WI38 (cell line): ENCODE measurements at regions not wholly inside any gene's neighbourhood (a gene's known extent, or its start where the extent isn't known, plus 50 kb on each side); places are given as distances from the start of the nearest gene placed in this dataset.
"Not testable (repeated sequence)": the region's sequence is repeated elsewhere in the genome, so short reads cannot be mapped to it uniquely, and the experiment has no call there.

Experiments used
- H3K4me3 ChIP-seq: 2 replicates; pipeline ENCODE4 v1.5.1; 2011; ENCODE audit warnings: low read depth, mild to moderate bottlenecking, control low read depth, low read length
- CTCF ChIP-seq: IDR thresholded peaks from 2 replicates; pipeline ENCODE4 v1.5.1; 2012; ENCODE audit warnings: low read depth, mild to moderate bottlenecking, control low read depth, low read length

GRCh38 chr6:141956046-141956761 lies 176.5 kb upstream of the GJE1 start:
- no peak for TF ChIP-seq CTCF
- H3K4me3 ChIP-seq, result no peak overlapping the region

GRCh38 chr6:141953072-141953471 lies 179.7 kb upstream of the GJE1 start:
- no peak overlapping the region for H3K4me3 ChIP-seq
- no peak for TF ChIP-seq CTCF

- no peak overlapping the region for H3K4me3 ChIP-seq
- TF ChIP-seq CTCF, result no peak
These were observed 186.2 kb upstream of the GJE1 start for GRCh38 chr6:141946502-141946901.

- TF ChIP-seq CTCF, result no peak
- no peak overlapping the region for H3K4me3 ChIP-seq
These were observed 194.1 kb upstream of the GJE1 start for GRCh38 chr6:141938664-141939063.

GRCh38 chr6:141932685-141933084 lies 200.0 kb upstream of the GJE1 start:
- no peak for TF ChIP-seq CTCF
- H3K4me3 ChIP-seq, result no peak overlapping the region

GRCh38 chr6:141926200-141926900 lies 206.4 kb upstream of the GJE1 start:
- H3K4me3 ChIP-seq, result not testable (repeated sequence)

- no peak for TF ChIP-seq CTCF
- H3K4me3 ChIP-seq, result no peak overlapping the region
These were observed 207.7 kb upstream of the GJE1 start for GRCh38 chr6:141925001-141925400.
